B cell (primary cell): ENCODE measurements at regions not wholly inside any gene's neighbourhood (a gene's known extent, or its start where the extent isn't known, plus 50 kb on each side); places are given as distances from the start of the nearest gene placed in this dataset.

Experiments used
- ATAC-seq: fragments of 200-7000 bp; cut with Tn5 transposase; one replicate; pipeline ENCODE4 v1.10.0; 2021; ENCODE audit warnings: low read depth, mild to moderate bottlenecking, moderate number of reproducible peaks, moderate library complexity
- CTCF ChIA-PET: fragments of 350-600 bp; sonication (Branson Sonifier 250); formaldehyde crosslinking; loops from one replicate; lab custom pipeline; 2021; ENCODE audit warnings: antibody characterized with exemption, inconsistent platforms; lab: Charles Lee
- POLR2A ChIA-PET: fragments of 350-600 bp; sonication (Branson Sonifier 250); formaldehyde crosslinking; loops from one replicate; lab custom pipeline; 2021; ENCODE audit warnings: antibody characterized with exemption; lab: Charles Lee
- DNase-seq: peaks from one replicate; pipeline ENCODE4 v3.0.0; 2013
- H2AFZ ChIP-seq: 2 replicates; pipeline ENCODE4 v1.6.1; 2012; ENCODE audit warnings: mild to moderate bottlenecking, low read depth, low read length; ENCODE audit not compliant: insufficient read depth, poor library complexity, severe bottlenecking
- H3K27ac ChIP-seq, 2 donors: 1 replicate in 1 of 2; 2 replicates in 1 of 2; pipeline ENCODE4 v1.5.1; 2012 to 2013; ENCODE audit warnings: low read length in 2 of 2, mild to moderate bottlenecking in 2 of 2, moderate library complexity in 1 of 2
- H3K27me3 ChIP-seq, 4 experiments: fragments of 200-600 bp in 1 of 4; sonication (generic) in 1 of 4; replicated peaks in 1 of 4; 1 replicate in 2 of 4; 2 replicates in 2 of 4; pipeline versions ENCODE4 v1.6.1 to v1.7.0; 2013 to 2016; ENCODE audit warnings: low read length in 3 of 4, mild to moderate bottlenecking in 2 of 4, mixed read lengths in 1 of 4, moderate library complexity in 1 of 4; ENCODE audit not compliant: insufficient read depth in 4 of 4, control insufficient read depth in 3 of 4; ENCODE audit errors: control extremely low read depth in 1 of 4
- H3K36me3 ChIP-seq, 2 experiments: replicated peaks in 1 of 2; 1 replicate in 1 of 2; 2 replicates in 1 of 2; pipeline versions ENCODE4 v1.6.1 to v1.7.1; 2013; ENCODE audit warnings: low read length in 1 of 2; ENCODE audit not compliant: insufficient read depth in 2 of 2, control insufficient read depth in 1 of 2; ENCODE audit errors: control extremely low read depth in 1 of 2, extremely low read depth in 1 of 2
- H3K4me1 ChIP-seq, 2 donors: fragments of 200-600 bp in 1 of 2; sonication (generic) in 1 of 2; 1 replicate in 1 of 2; 2 replicates in 1 of 2; pipeline versions ENCODE4 v1.5.1 to v1.6.1; 2013 to 2017; ENCODE audit warnings: low read length in 2 of 2; ENCODE audit not compliant: control insufficient read depth in 2 of 2, insufficient read depth in 2 of 2
- H3K4me2 ChIP-seq: replicated peaks from 2 replicates; pipeline ENCODE3; 2012; ENCODE audit warnings: mild to moderate bottlenecking, low read depth, low read length; ENCODE audit not compliant: poor library complexity, severe bottlenecking
- H3K4me3 ChIP-seq, 5 experiments: fragments of 200-600 bp in 1 of 5; sonication (generic) in 1 of 5; 1 replicate in 3 of 5; 2 replicates in 2 of 5; pipeline versions ENCODE4 v1.5.1 to v1.7.0; 2011 to 2016; ENCODE audit warnings: low read length in 4 of 5, mild to moderate bottlenecking in 4 of 5, low read depth in 2 of 5, control low read depth in 1 of 5, moderate library complexity in 1 of 5; ENCODE audit not compliant: insufficient read depth in 1 of 5; ENCODE audit errors: control extremely low read depth in 1 of 5, extremely low read depth in 1 of 5
- H3K79me2 ChIP-seq: fragments of 200-600 bp; sonication (generic); one replicate; pipeline ENCODE4 v1.6.0; 2016; ENCODE audit warnings: low read length; ENCODE audit not compliant: control insufficient read depth, insufficient read depth
- H3K9ac ChIP-seq: fragments of 200-600 bp; sonication (generic); 2 replicates; pipeline ENCODE4 v1.6.1; 2017; ENCODE audit warnings: mild to moderate bottlenecking, low read length, moderate library complexity
- H3K9me3 ChIP-seq, 3 donors: one replicate each; pipeline versions ENCODE4 v1.6.1 to v1.7.1; 2013; ENCODE audit warnings: low read length in 2 of 3; ENCODE audit not compliant: control insufficient read depth in 2 of 3, insufficient read depth in 1 of 3; ENCODE audit errors: control extremely low read depth in 1 of 3
- H4K20me1 ChIP-seq: 2 replicates; pipeline ENCODE4 v1.6.0; 2012; ENCODE audit warnings: mild to moderate bottlenecking, low read length; ENCODE audit not compliant: insufficient read depth, control insufficient read depth, poor library complexity, severe bottlenecking
- H3K27ac Mint-ChIP-seq: one replicate; pipeline ENCODE4 v1.8.0; 2021; ENCODE audit warnings: mixed read lengths
- H3K27me3 Mint-ChIP-seq: one replicate; pipeline ENCODE4 v1.8.0; 2021; ENCODE audit warnings: mixed read lengths
- H3K4me1 Mint-ChIP-seq: one replicate; pipeline ENCODE4 v1.8.0; 2021; ENCODE audit warnings: mixed read lengths
- H3K4me3 Mint-ChIP-seq: one replicate; pipeline ENCODE4 v1.8.0; 2021; ENCODE audit warnings: mixed read lengths
- H3K9me3 Mint-ChIP-seq: one replicate; pipeline ENCODE4 v1.8.0; 2022; ENCODE audit warnings: mixed read lengths; ENCODE audit not compliant: insufficient read depth
- EZH2 ChIP-seq: IDR thresholded peaks from 2 replicates; pipeline ENCODE4 v1.6.1; 2012; ENCODE audit warnings: borderline replicate concordance, low read depth, mild to moderate bottlenecking, moderate library complexity, low read length; ENCODE audit not compliant: insufficient read depth, poor library complexity, severe bottlenecking
- WGBS: methylation state at CpG from one replicate; pipeline ENCODE4 v1.1.5; 2013; ENCODE audit warnings: missing lambda C conversion rate; ENCODE audit not compliant: insufficient coverage; 5-methylcytosine and 5-hydroxymethylcytosine counted together
- intact Hi-C: fragments of 100-400 bp; cut with micrococcal nuclease; formaldehyde crosslinking; loops from one replicate; pipeline ENCODE4 v1.10.0; 2022
- TF ChIP-seq, protein P1 (sequence below): fragments of 200-600 bp; IDR thresholded peaks from one replicate; pipeline ENCODE4 v1.8.0; 2022; ENCODE audit warnings: antibody characterized with exemption, mild to moderate bottlenecking

GRCh38 chr1:222004784-222005183 is 262.9 kb upstream of the DUSP10 start:
- H3K27me3 Mint-ChIP-seq: no peaks in the 10 kb centered on the region
- Histone ChIP-seq H4K20me1 (no peaks in the 10 kb centered on the region), H3K36me3 (no peaks in the 10 kb centered on the region), H3K4me1 (peaks cover 0 to 4% of the 10 kb centered on the region in 2 donors), H3K9ac (no peak overlapping the region), H3K4me3 (no peak overlapping the region), H2AFZ (no peak overlapping the region), H3K9me3 (no peaks in the 10 kb centered on the region), H3K27ac (no peak overlapping the region), H3K79me2 (no peaks in the 10 kb centered on the region), H3K4me2 (no peak overlapping the region), H3K27me3 (no peaks in the 10 kb centered on the region)
- ChIA-PET CTCF (interaction anchor here (3.2 kb wide), 1 partner anchor 526 kb away, joined by 9 read pairs; no protein-coding TSS in a partner anchor), POLR2A (no interaction called here)
- no peak for TF ChIP-seq EZH2
- TF ChIP-seq, protein P1, sequence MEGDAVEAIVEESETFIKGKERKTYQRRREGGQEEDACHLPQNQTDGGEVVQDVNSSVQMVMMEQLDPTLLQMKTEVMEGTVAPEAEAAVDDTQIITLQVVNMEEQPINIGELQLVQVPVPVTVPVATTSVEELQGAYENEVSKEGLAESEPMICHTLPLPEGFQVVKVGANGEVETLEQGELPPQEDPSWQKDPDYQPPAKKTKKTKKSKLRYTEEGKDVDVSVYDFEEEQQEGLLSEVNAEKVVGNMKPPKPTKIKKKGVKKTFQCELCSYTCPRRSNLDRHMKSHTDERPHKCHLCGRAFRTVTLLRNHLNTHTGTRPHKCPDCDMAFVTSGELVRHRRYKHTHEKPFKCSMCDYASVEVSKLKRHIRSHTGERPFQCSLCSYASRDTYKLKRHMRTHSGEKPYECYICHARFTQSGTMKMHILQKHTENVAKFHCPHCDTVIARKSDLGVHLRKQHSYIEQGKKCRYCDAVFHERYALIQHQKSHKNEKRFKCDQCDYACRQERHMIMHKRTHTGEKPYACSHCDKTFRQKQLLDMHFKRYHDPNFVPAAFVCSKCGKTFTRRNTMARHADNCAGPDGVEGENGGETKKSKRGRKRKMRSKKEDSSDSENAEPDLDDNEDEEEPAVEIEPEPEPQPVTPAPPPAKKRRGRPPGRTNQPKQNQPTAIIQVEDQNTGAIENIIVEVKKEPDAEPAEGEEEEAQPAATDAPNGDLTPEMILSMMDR: no peak
- no peak overlapping the region for H3K27ac Mint-ChIP-seq
- no peak for DNase-seq
- no peak overlapping the region for H3K4me3 Mint-ChIP-seq
- no CpG with 5 or more reads among the region's 2 CpGs for WGBS
- no peak for ATAC-seq
- H3K9me3 Mint-ChIP-seq: no peaks in the 10 kb centered on the region
- no peaks in the 10 kb centered on the region for H3K4me1 Mint-ChIP-seq
- intact Hi-C loops: no loop called here

- no peaks in the 10 kb centered on the region for H3K27me3 Mint-ChIP-seq
- no peaks in the 10 kb centered on the region for H4K20me1 ChIP-seq
- no peak overlapping the region for H3K9ac ChIP-seq
- H3K36me3 ChIP-seq: no peaks in the 10 kb centered on the region
- no peak overlapping the region for H2AFZ ChIP-seq
- intact Hi-C loops: no loop called here
- no peaks in the 10 kb centered on the region for H3K4me1 Mint-ChIP-seq
- no peaks in the 10 kb centered on the region for H3K9me3 ChIP-seq
- H3K4me1 ChIP-seq: peaks cover 0 to 4% of the 10 kb centered on the region in 2 donors
- ATAC-seq: no peak
- no peak overlapping the region for H3K4me3 Mint-ChIP-seq
- no peak overlapping the region for H3K4me3 ChIP-seq
- TF ChIP-seq, protein P1: no peak
- no peak for TF ChIP-seq EZH2
- H3K27ac ChIP-seq: no peak overlapping the region
- no peak for DNase-seq
- H3K79me2 ChIP-seq: no peaks in the 10 kb centered on the region
- CTCF ChIA-PET: interaction anchor here (3.2 kb wide), 1 partner anchor 526 kb away, joined by 9 read pairs; no protein-coding TSS in a partner anchor
- no peaks in the 10 kb centered on the region for H3K27me3 ChIP-seq
- H3K27ac Mint-ChIP-seq: no peak overlapping the region
- no CpG with 5 or more reads among the region's 3 CpGs for whole genome bisulfite sequencing
- no peaks in the 10 kb centered on the region for H3K9me3 Mint-ChIP-seq
- H3K4me2 ChIP-seq: no peak overlapping the region
- POLR2A ChIA-PET: no interaction called here
Measured at GRCh38 chr1:222004034-222004433, 262.1 kb upstream of the DUSP10 start.
